ENCODE measurements at regions not wholly inside any gene's neighbourhood (a gene's known extent, or its start where the extent isn't known, plus 50 kb on each side); places are given as distances from the start of the nearest gene placed in this dataset.

GRCh38 chr22:49432897-49433443 is 394.7 kb downstream of the BRD1 start:
- Histone ChIP-seq H4K8ac (ENCODE audit: low read depth in 2 of 2, low read length in 2 of 2) (no peak overlapping the region), H3K36me3 (ENCODE audit: control insufficient read depth, insufficient read depth, low read length) (no peaks in the 10 kb centered on the region), H3K9me3 (ENCODE audit: control insufficient read depth, insufficient read depth, low read length) (peaks cover 41% of the 10 kb centered on the region), H2BK15ac (ENCODE audit: low read depth, low read length) (no peak overlapping the region), H3K79me1 (ENCODE audit: low read depth in 1 of 2, low read length in 2 of 2) (no peaks in the 10 kb centered on the region), H3K9me1 (ENCODE audit: insufficient read depth, low read length) (no peaks in the 10 kb centered on the region), H3K56ac (ENCODE audit: extremely low read depth, insufficient read depth, low read length) (no peak overlapping the region), H4K5ac (ENCODE audit: low read depth, low read length) (no peak overlapping the region), H2BK20ac (ENCODE audit: low read depth, low read length) (no peak overlapping the region), H3K4me3 (ENCODE audit: insufficient read depth, low read depth, low read length) (no peak overlapping the region), H3K4me2 (ENCODE audit: low read depth, low read length) (no peak overlapping the region), H3K18ac (ENCODE audit: low read depth, low read length) (no peak overlapping the region), H2BK120ac (ENCODE audit: low read depth, low read length) (no peak overlapping the region), H3K27me3 (ENCODE audit: control insufficient read depth, insufficient read depth, low read length) (no peaks in the 10 kb centered on the region), H3K9ac (ENCODE audit: low read depth, low read length) (no peak overlapping the region), H3K4ac (ENCODE audit: low read depth, low read length) (no peak overlapping the region), H4K20me1 (ENCODE audit: insufficient read depth, low read length) (no peaks in the 10 kb centered on the region), H2BK5ac (ENCODE audit: low read depth, low read length, poor library complexity, severe bottlenecking) (no peak overlapping the region), H3K14ac (replicated peaks; ENCODE audit: low read depth, low read length) (no peak overlapping the region), H2AK5ac (ENCODE audit: low read depth, low read length) (no peak overlapping the region), H3K4me1 (ENCODE audit: control insufficient read depth, insufficient read depth, low read length) (no peaks in the 10 kb centered on the region), H4K91ac (ENCODE audit: insufficient read depth, low read depth, low read length) (no peak overlapping the region), H3K23ac (ENCODE audit: low read depth, low read length) (no peak overlapping the region), H3K27ac (ENCODE audit: insufficient read depth, low read length) (no peak overlapping the region), H2AFZ (replicated peaks; ENCODE audit: low read length, poor library complexity) (no peak overlapping the region), H2AK9ac (replicated peaks; ENCODE audit: low read depth, low read length, poor library complexity) (no peak overlapping the region)
- TF ChIP-seq MAZ (IDR thresholded peaks at IDR 0.05; ENCODE audit: borderline replicate concordance, low read depth, low read length), result no peak
- TF ChIP-seq BHLHE40 (IDR thresholded peaks at IDR 0.05; ENCODE audit: low read depth, low read length), result no peak
- TF ChIP-seq RAD21 (IDR thresholded peaks at IDR 0.05; ENCODE audit: low read length), result no peak
- TF ChIP-seq POLR2A (IDR thresholded peaks at IDR 0.05; ENCODE audit: low read depth, low read length), result no peak
- TF ChIP-seq RCOR1 (IDR thresholded peaks at IDR 0.05; ENCODE audit: insufficient replicate concordance, low read length), result no peak
- no peak for TF ChIP-seq RFX5 (IDR thresholded peaks at IDR 0.05; ENCODE audit: low read depth, low read length)
- TF ChIP-seq FOS (IDR thresholded peaks at IDR 0.05; ENCODE audit: low read depth, low read length), result no peak
- no peak for TF ChIP-seq MXI1 (IDR thresholded peaks at IDR 0.05; ENCODE audit: borderline replicate concordance, low read depth, low read length)
- no peak for TF ChIP-seq CHD1 (IDR thresholded peaks at IDR 0.05; ENCODE audit: low read depth, low read length)
- TF ChIP-seq NFE2L2 (IDR thresholded peaks at IDR 0.05; ENCODE audit: low read depth, low read length), result no peak
- no peak for TF ChIP-seq USF2 (IDR thresholded peaks at IDR 0.05; ENCODE audit: low read depth, low read length)
- TF ChIP-seq, protein P1, sequence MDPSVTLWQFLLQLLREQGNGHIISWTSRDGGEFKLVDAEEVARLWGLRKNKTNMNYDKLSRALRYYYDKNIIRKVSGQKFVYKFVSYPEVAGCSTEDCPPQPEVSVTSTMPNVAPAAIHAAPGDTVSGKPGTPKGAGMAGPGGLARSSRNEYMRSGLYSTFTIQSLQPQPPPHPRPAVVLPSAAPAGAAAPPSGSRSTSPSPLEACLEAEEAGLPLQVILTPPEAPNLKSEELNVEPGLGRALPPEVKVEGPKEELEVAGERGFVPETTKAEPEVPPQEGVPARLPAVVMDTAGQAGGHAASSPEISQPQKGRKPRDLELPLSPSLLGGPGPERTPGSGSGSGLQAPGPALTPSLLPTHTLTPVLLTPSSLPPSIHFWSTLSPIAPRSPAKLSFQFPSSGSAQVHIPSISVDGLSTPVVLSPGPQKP (IDR thresholded peaks at IDR 0.05; ENCODE audit: borderline replicate concordance, low read depth, low read length), result no peak
- no peak for TF ChIP-seq SMC3 (IDR thresholded peaks at IDR 0.05; ENCODE audit: low read depth, low read length)
- in situ Hi-C loops (cut with MboI; ENCODE audit: low sequenced_read_pairs) (no loop called here), dilution Hi-C loops (cut with HindIII; ENCODE audit: low sequenced_read_pairs, unreplicated experiment) (no loop called here), intact Hi-C loops (cut with micrococcal nuclease) (no loop called here)
- ATAC-seq (ENCODE audit: low read depth), result no peak
- ChIA-PET POLR2A (ENCODE audit: unreplicated experiment) (no interaction called here), CTCF (no interaction called here)
- WGBS, 2 experiments (ENCODE audit: extremely low coverage in 2 of 2, insufficient read length in 1 of 2), result no CpG with 5 or more reads among the region's 15 CpGs
- DNase-seq, result no peak
- no TSS peak for BruUV-seq (replicated peaks)

Data from IMR-90 (cell line).